Islet precursor cell (in vitro differentiated cells): ENCODE measurements at regions not wholly inside any gene's neighbourhood (a gene's known extent, or its start where the extent isn't known, plus 50 kb on each side); places are given as distances from the start of the nearest gene placed in this dataset.
"Not testable (repeated sequence)": the region's sequence is repeated elsewhere in the genome, so short reads cannot be mapped to it uniquely, and the experiment has no call there.

Source experiments
- DNase-seq: peaks from one replicate; pipeline ENCODE4 v3.0.0-alpha.2; 2018

- DNase-seq = not testable (repeated sequence)
Observed at GRCh38 chrX:35221391-35221790, 278.8 kb downstream of the FAM47B start.

GRCh38 chrX:35244088-35244741 is 301.6 kb downstream of the FAM47B start:
- no peak for DNase-seq

DNA sequence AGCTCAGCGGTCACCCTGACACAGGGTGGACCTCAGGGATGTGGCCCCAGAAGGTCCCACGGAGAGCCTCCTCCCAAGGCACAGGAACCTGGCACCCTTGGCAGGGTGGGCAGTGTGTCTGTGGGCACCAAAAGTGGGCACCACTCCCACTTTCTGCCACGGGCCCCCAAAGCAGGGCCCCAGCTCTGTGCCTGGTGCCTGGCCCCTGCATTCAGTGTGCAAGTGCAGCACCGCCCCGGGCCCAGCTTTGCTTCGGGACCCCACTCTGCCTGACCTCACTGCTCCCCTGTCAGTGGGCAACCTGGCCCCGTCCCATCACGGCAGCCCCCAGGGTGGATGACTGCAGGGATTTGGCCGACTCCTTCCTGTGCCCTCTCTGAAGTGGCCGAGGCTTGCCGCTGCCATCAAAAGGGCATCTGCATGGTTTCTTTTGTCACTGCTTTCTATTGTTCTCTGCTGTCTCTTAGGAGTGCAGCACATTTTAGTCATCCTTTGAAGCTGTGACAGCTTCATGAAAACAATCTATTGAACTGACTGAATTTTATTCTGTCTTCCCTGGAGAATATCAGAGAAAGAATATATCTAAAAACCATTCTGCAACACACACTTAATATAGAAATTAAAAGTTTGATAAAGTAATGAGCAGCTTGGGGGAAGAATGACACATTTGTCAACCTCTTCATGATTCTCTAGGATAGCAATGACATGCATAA is 302.4 kb downstream of the FAM47B start:
- DNase-seq = no peak

- DNase-seq = no peak
Observed at GRCh38 chrX:35251226-35251625, 308.6 kb downstream of the FAM47B start.

DNA sequence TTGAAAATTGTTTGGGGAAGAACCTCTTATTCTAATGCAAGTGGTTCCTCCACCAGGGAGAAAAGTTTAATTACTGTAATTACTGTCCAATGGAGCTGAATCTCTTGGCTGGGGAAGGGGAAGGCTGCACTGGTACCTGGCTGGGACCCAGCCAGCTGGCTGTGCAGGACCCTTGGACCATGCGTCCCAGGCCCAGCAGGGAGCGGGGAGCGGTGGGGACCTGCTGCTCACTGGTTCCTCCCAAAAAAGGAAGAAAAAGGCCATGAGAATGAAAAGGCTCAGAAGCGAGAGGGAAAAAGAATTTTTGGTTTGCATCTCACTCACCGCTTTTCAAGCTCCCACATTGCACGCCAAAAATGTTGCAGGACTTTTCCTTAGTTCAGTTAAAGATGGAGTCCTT is 333.5 kb downstream of the FAM47B start:
- no peak for DNase-seq

GRCh38 chrX:35285289-35285962 is 342.8 kb downstream of the FAM47B start:
- DNase-seq = no peak

- DNase-seq = no peak
Observed at GRCh38 chrX:35288657-35289056, 346.1 kb downstream of the FAM47B start.

DNA sequence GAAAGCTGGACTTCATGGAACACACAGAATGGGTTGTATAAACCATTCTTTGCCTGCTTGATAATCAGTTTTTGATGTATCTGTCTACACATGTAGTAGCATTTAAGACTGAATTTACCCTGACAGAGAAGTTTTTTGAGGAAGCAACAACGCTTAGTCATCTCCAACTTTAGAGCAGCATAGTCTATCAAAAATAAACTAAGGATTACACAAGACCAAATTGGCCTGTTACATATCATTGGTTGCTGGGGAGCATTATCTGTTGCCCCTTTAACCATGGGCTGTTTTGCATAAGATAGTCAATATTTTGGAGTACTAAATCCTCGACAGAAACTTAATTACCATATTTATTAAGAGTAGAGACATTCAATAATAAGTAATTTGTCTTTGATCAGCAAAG is 347.4 kb downstream of the FAM47B start:
- no peak for DNase-seq

DNA sequence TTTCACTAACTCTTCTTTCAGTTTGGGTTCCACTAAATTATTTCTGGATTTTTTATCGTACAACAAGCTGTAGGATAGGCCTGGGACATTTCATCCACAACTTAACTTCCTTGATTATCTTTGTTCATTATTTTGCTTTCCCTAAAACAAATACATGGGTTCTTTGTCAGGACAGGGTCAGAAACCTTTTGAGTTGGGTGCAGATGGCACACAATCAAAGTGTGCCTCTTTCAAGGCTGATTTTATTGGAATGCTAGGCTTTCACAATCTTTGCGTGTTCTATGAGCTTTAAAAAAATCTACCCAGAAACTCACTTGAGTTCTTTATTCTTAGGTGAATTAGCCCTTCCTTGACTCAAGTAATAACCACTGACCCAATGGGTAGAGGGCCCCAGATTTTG is 348.4 kb downstream of the FAM47B start:
- no peak for DNase-seq

GRCh38 chrX:35292522-35292921 is 349.9 kb downstream of the FAM47B start:
- no peak for DNase-seq

GRCh38 chrX:35305037-35305436 is 362.4 kb downstream of the FAM47B start:
- DNase-seq = not testable (repeated sequence)

GRCh38 chrX:35339796-35340195 is 397.2 kb downstream of the FAM47B start:
- no peak for DNase-seq

DNA sequence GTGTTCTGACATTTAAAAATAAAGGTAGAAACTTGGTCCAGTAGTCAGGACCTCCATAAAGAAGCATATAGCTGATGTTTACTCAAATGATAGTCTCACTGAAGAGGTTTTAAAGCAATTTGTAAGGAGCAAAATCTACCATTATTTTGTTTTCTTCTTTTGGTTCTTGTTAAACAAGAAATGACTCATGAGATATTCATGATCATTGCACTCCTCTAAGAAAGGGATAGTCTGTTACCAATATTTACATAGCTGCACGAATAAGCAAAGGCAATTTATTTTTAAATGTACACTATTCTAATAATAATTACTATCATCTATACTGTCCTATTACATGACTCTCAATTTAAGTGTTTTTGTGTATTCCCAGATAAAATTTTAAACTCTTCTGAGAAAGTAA is 397.9 kb downstream of the FAM47B start:
- DNase-seq = no peak

GRCh38 chrX:35351212-35351611 is 408.6 kb downstream of the FAM47B start:
- DNase-seq = no peak

- no peak for DNase-seq
Observed at GRCh38 chrX:35351795-35352483, 409.3 kb downstream of the FAM47B start.

- DNase-seq = no peak
Observed at GRCh38 chrX:35357656-35358055, 415.1 kb downstream of the FAM47B start.

DNA sequence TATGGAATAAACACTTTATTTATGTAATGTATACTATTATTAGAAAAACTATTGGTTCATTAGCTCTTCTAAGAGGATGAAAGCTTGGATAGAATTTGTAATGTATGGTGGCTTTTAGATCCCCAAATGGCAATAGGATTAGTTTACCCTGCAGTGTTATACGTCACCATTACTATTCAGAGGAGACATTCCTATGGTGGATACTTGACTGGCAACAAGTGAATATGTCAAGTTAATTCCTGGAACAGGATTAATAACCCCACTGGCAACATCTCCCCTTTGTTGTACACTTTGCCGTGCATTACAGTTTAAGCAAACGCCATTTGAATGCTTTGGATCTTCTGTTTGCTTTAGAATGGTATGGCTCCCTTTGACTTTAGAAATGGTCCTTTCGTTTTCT is 420.3 kb downstream of the FAM47B start:
- DNase-seq = no peak

- DNase-seq = no peak
Observed at GRCh38 chrX:35374116-35374515, 424.0 kb upstream of the MAGEB16 start.

GRCh38 chrX:35380808-35381700 is 417.1 kb upstream of the MAGEB16 start:
- peak; percentile 86 for DNase-seq

DNA sequence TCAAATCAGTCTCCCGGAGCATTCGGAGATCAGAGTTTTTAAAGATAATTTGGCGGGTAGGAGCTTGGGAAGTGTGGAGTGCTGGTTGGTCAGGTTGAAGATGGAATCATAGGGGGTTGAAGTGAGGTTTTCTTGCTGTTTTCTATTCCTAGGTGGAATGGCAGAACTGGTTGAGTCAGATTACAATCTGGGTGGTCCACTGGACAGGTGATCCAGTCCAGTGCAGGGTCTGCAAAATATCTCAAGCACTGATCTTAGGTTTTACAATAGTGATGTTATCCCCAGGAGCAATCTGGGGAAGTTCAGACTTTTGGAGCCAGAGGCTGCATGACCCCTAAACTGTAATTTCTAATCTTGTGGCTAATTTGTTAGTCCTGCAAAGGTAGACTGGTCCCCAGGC is 416.4 kb upstream of the MAGEB16 start:
- peak; percentile 55 for DNase-seq

DNA sequence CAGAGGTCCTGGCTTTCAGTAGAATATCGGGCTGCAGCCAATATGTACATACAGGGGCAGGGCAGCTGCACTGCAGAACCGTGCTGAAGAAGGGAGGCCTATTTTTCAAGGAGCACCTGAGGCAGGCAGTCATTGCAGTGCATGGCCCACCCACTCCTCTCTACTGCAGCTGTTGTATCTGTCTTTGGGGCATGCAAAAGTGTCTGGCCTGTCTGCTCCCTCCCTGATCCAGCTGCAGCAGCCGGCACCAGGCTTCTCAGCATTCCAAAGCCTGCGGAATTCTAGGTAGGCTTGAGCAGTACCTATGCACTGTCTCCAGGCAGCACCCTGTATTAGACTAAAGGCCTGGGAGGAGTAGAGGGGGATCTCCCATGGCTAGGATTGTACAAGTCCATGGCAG is 415.2 kb upstream of the MAGEB16 start:
- peak; percentile 66 for DNase-seq

- DNase-seq = no peak
Observed at GRCh38 chrX:35392232-35392631, 405.9 kb upstream of the MAGEB16 start.

DNA sequence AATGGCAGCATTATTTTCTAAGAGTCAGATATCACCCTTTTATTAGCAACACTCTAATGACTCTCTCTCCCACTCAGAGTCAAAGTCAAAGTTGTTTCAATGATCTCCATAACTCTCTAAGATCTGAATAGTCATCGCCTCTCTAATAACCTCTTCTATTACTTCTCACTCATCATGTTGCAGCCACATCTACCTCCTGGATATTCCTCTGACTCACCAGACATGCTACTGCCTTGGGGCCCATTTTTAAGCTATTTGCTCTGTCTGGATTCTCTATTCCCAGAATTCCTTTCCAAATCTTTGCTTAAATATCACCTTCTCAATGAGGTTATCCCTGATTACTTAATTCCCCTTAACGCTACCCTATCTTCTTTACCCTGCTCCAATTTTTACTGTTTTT is 391.8 kb upstream of the MAGEB16 start:
- no peak for DNase-seq
